Lower lobe of right lung (tissue), 2 donors: ENCODE measurements at regions not wholly inside any gene's neighbourhood (a gene's known extent, or its start where the extent isn't known, plus 50 kb on each side); places are given as distances from the start of the nearest gene placed in this dataset.
"Not testable (repeated sequence)": the region's sequence is repeated elsewhere in the genome, so short reads cannot be mapped to it uniquely, and the experiment has no call there.

Experiments used
- ATAC-seq, 2 donors: fragments of 200-7000 bp; cut with Tn5 transposase; one replicate each; pipeline ENCODE4 v1.9.1; 2020 to 2022; ENCODE audit warnings: mild to moderate bottlenecking in 2 of 2, moderate library complexity in 2 of 2
- DNase-seq: peaks from one replicate; pipeline ENCODE4 v3.0.0-alpha.2; 2020
- H3K27ac ChIP-seq: fragments of 200-600 bp; one replicate; pipeline ENCODE4 v1.8.0; 2022
- H3K27me3 ChIP-seq: fragments of 200-600 bp; one replicate; pipeline ENCODE4 v1.8.0; 2022; ENCODE audit warnings: low read depth
- H3K36me3 ChIP-seq: fragments of 200-600 bp; one replicate; pipeline ENCODE4 v1.8.0; 2022; ENCODE audit warnings: mild to moderate bottlenecking
- H3K4me1 ChIP-seq: fragments of 200-600 bp; one replicate; pipeline ENCODE4 v1.8.0; 2022
- H3K4me3 ChIP-seq: fragments of 200-600 bp; one replicate; pipeline ENCODE4 v1.8.0; 2022; ENCODE audit warnings: mild to moderate bottlenecking
- H3K9me3 ChIP-seq: fragments of 200-600 bp; one replicate; pipeline ENCODE4 v1.8.0; 2022
- CTCF ChIP-seq: fragments of 200-600 bp; IDR thresholded peaks from one replicate; pipeline ENCODE4 v1.8.0; 2022; ENCODE audit warnings: antibody characterized with exemption, mild to moderate bottlenecking
- intact Hi-C: fragments of 100-400 bp; cut with DNase I; formaldehyde crosslinking; loops from one replicate; pipeline ENCODE4 v1.11.0; 2022
- donor health status: DM: no; HTN: yes; CAD: no; lungs with severe emphysema.

- Histone ChIP-seq H3K4me3 (no peak overlapping the region), H3K27me3 (no peaks in the 10 kb centered on the region), H3K4me1 (no peaks in the 10 kb centered on the region), H3K9me3 (no peaks in the 10 kb centered on the region), H3K36me3 (no peaks in the 10 kb centered on the region), H3K27ac (no peak overlapping the region)
- intact Hi-C loops, result no loop called here
- TF ChIP-seq CTCF, result no peak
- peak; percentile 44 to 51 for ATAC-seq
- no peak for DNase-seq
Measured at GRCh38 chr6:14889188-14889587, 356.7 kb upstream of the JARID2 start.

- intact Hi-C loops, result no loop called here
- H3K4me1 ChIP-seq, result no peaks in the 10 kb centered on the region
- no peak overlapping the region for H3K27ac ChIP-seq
- ATAC-seq, result no peak
- no peaks in the 10 kb centered on the region for H3K36me3 ChIP-seq
- DNase-seq, result no peak
- H3K27me3 ChIP-seq, result no peaks in the 10 kb centered on the region
- H3K4me3 ChIP-seq, result no peak overlapping the region
- no peak for TF ChIP-seq CTCF
- H3K9me3 ChIP-seq, result no peaks in the 10 kb centered on the region
Measured at GRCh38 chr6:14889611-14890593, 356.0 kb upstream of the JARID2 start.

- H3K9me3 ChIP-seq, intact Hi-C loops, H3K4me3 ChIP-seq, ATAC-seq, H3K27me3 ChIP-seq, DNase-seq, H3K4me1 ChIP-seq, H3K36me3 ChIP-seq, H3K27ac ChIP-seq: not testable (repeated sequence)
Measured at GRCh38 chr6:14891820-14892375, 354.0 kb upstream of the JARID2 start.

- intact Hi-C loops, result no loop called here
- Histone ChIP-seq H3K9me3 (no peaks in the 10 kb centered on the region), H3K27me3 (no peaks in the 10 kb centered on the region), H3K4me1 (no peaks in the 10 kb centered on the region), H3K36me3 (no peaks in the 10 kb centered on the region), H3K27ac (no peak overlapping the region), H3K4me3 (no peak overlapping the region)
- ATAC-seq, result no peak
- no peak for TF ChIP-seq CTCF
- DNase-seq, result no peak
Measured at GRCh38 chr6:14894105-14894504, 351.8 kb upstream of the JARID2 start.

- no peak for TF ChIP-seq CTCF
- Histone ChIP-seq H3K4me1 (no peaks in the 10 kb centered on the region), H3K36me3 (no peaks in the 10 kb centered on the region), H3K27ac (no peak overlapping the region), H3K9me3 (no peaks in the 10 kb centered on the region), H3K4me3 (no peak overlapping the region), H3K27me3 (no peaks in the 10 kb centered on the region)
- intact Hi-C loops, result no loop called here
- ATAC-seq (no peak), DNase-seq (no peak)
Measured at GRCh38 chr6:14896475-14896874, 349.4 kb upstream of the JARID2 start.

- no peaks in the 10 kb centered on the region for H3K36me3 ChIP-seq
- no peak overlapping the region for H3K27ac ChIP-seq
- intact Hi-C loops, result no loop called here
- no peak for TF ChIP-seq CTCF
- no peak overlapping the region for H3K4me3 ChIP-seq
- H3K9me3 ChIP-seq, result no peaks in the 10 kb centered on the region
- ATAC-seq (peak in 1 of 2 donors; percentile 42), DNase-seq (no peak)
- no peaks in the 10 kb centered on the region for H3K27me3 ChIP-seq
- no peaks in the 10 kb centered on the region for H3K4me1 ChIP-seq
Measured at GRCh38 chr6:14897831-14898230, 348.0 kb upstream of the JARID2 start.

GRCh38 chr6:14899441-14899840 lies 346.4 kb upstream of the JARID2 start:
- H3K36me3 ChIP-seq, ATAC-seq, intact Hi-C loops, H3K27ac ChIP-seq, H3K27me3 ChIP-seq, H3K4me3 ChIP-seq, H3K9me3 ChIP-seq, H3K4me1 ChIP-seq, DNase-seq: not testable (repeated sequence)
